BE2C (cell line): ENCODE measurements at regions not wholly inside any gene's neighbourhood (a gene's known extent, or its start where the extent isn't known, plus 50 kb on each side); places are given as distances from the start of the nearest gene placed in this dataset.

Experiments used
- DNase-seq: peaks from one replicate; pipeline ENCODE4 v3.0.0-alpha.2; 2020
- H3K27me3 ChIP-seq: fragments of 250-450 bp; sonication (Bioruptor Pico); 2 replicates; pipeline ENCODE4 v1.5.1; 2020; ENCODE audit warnings: mild to moderate bottlenecking
- H3K36me3 ChIP-seq: fragments of 250-450 bp; sonication (Bioruptor Pico); 2 replicates; pipeline ENCODE4 v1.5.1; 2020; ENCODE audit warnings: mild to moderate bottlenecking
- H3K4me1 ChIP-seq: fragments of 250-450 bp; sonication (Bioruptor Pico); 2 replicates; pipeline ENCODE4 v1.5.1; 2020
- H3K4me3 ChIP-seq: 2 replicates; pipeline ENCODE4 v1.5.1; 2011; ENCODE audit warnings: low read depth, low read length
- H3K9me3 ChIP-seq: fragments of 250-450 bp; sonication (Bioruptor Pico); 2 replicates; pipeline ENCODE4 v1.5.1; 2020
- CTCF ChIP-seq: IDR thresholded peaks from 2 replicates; pipeline ENCODE4 v1.5.1; 2012; ENCODE audit warnings: mild to moderate bottlenecking, low read depth, low read length

- H3K4me1 ChIP-seq: no peaks in the 10 kb centered on the region
- H3K36me3 ChIP-seq: no peaks in the 10 kb centered on the region
- no peaks in the 10 kb centered on the region for H3K9me3 ChIP-seq
- TF ChIP-seq CTCF: no peak
- H3K4me3 ChIP-seq: no peak overlapping the region
- no peak for DNase-seq
- no peaks in the 10 kb centered on the region for H3K27me3 ChIP-seq
Measured at GRCh38 chr18:54752185-54752584, 76.1 kb upstream of the RAB27B start.

- H3K4me1 ChIP-seq: no peaks in the 10 kb centered on the region
- H3K27me3 ChIP-seq: no peaks in the 10 kb centered on the region
- H3K36me3 ChIP-seq: no peaks in the 10 kb centered on the region
- no peak for DNase-seq
- TF ChIP-seq CTCF: no peak
- no peak overlapping the region for H3K4me3 ChIP-seq
- no peaks in the 10 kb centered on the region for H3K9me3 ChIP-seq
Measured at GRCh38 chr18:54755456-54755855, 72.8 kb upstream of the RAB27B start.

- DNase-seq: no peak
- Histone ChIP-seq H3K4me3 (no peak overlapping the region), H3K27me3 (no peaks in the 10 kb centered on the region), H3K36me3 (no peaks in the 10 kb centered on the region), H3K4me1 (no peaks in the 10 kb centered on the region), H3K9me3 (no peaks in the 10 kb centered on the region)
- no peak for TF ChIP-seq CTCF
Measured at GRCh38 chr18:54762386-54762785, 65.9 kb upstream of the RAB27B start.

GRCh38 chr18:54764786-54765185 is 63.5 kb upstream of the RAB27B start:
- H3K9me3 ChIP-seq: no peaks in the 10 kb centered on the region
- TF ChIP-seq CTCF: no peak
- no peak overlapping the region for H3K4me3 ChIP-seq
- no peak for DNase-seq
- H3K4me1 ChIP-seq: no peaks in the 10 kb centered on the region
- no peaks in the 10 kb centered on the region for H3K36me3 ChIP-seq
- H3K27me3 ChIP-seq: no peaks in the 10 kb centered on the region

DNA sequence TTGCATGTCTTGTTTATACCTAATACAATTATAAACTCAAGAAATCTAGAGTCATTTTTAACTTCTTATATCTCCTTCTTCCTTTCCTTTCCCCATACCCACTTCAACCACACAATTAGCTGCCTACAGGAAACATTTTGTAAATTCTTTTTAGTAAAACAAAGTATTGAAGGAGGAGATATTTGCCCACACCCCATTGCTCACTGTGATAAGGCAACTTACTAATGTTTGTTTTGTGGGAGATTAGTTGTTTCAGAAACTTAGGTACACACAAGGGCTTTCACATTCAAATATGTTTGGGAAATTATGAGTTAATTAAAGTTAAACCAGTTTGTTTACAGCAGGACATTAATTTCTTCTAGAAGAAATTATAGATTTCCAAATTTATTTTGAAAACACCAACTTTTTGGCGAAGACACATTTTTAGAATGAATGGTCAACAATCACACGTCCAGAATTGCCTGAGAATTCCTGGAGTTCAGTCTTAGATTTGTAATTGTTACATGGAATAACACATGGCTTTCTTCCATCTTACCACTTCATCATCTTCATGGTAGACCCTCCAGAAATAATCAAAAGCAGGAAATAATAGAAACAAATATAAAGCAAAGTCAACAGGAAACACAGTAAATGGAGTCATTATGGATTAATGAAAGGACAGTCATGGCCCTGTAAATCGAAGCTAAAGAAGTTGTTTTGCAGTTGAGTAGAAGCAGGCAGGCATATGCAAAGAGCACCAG is 62.5 kb upstream of the RAB27B start:
- no peaks in the 10 kb centered on the region for H3K9me3 ChIP-seq
- TF ChIP-seq CTCF: no peak
- no peak overlapping the region for H3K4me3 ChIP-seq
- no peak for DNase-seq
- no peaks in the 10 kb centered on the region for H3K36me3 ChIP-seq
- no peaks in the 10 kb centered on the region for H3K4me1 ChIP-seq
- H3K27me3 ChIP-seq: no peaks in the 10 kb centered on the region

DNA sequence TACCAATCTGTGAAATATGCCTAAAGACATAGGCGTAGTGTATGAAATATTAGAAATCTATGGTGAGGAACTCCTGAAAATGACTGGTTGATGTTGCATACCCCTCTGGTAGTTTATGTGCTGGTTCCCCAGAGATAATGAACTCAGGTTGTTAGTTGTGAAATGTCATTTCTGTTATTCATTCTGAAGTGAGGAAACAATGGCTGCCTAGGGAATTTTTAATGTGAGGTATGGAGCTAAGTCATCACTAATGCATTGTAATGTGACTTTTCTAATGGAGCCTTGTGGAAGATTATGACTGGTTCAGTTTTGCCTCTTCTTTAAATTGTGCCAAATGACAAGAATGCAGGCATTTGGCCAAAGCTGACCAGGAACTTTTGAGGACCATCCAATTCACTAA is 61.6 kb upstream of the RAB27B start:
- no peak for TF ChIP-seq CTCF
- no peak for DNase-seq
- H3K4me3 ChIP-seq: no peak overlapping the region

More for the DNA sequence above, 61.6 kb upstream of the RAB27B start:
- Histone ChIP-seq H3K4me1 (no peaks in the 10 kb centered on the region), H3K36me3 (no peaks in the 10 kb centered on the region), H3K9me3 (no peaks in the 10 kb centered on the region), H3K27me3 (no peaks in the 10 kb centered on the region)
